ENCODE measurements at regions not wholly inside any gene's neighbourhood (a gene's known extent, or its start where the extent isn't known, plus 50 kb on each side); places are given as distances from the start of the nearest gene placed in this dataset.

DNA sequence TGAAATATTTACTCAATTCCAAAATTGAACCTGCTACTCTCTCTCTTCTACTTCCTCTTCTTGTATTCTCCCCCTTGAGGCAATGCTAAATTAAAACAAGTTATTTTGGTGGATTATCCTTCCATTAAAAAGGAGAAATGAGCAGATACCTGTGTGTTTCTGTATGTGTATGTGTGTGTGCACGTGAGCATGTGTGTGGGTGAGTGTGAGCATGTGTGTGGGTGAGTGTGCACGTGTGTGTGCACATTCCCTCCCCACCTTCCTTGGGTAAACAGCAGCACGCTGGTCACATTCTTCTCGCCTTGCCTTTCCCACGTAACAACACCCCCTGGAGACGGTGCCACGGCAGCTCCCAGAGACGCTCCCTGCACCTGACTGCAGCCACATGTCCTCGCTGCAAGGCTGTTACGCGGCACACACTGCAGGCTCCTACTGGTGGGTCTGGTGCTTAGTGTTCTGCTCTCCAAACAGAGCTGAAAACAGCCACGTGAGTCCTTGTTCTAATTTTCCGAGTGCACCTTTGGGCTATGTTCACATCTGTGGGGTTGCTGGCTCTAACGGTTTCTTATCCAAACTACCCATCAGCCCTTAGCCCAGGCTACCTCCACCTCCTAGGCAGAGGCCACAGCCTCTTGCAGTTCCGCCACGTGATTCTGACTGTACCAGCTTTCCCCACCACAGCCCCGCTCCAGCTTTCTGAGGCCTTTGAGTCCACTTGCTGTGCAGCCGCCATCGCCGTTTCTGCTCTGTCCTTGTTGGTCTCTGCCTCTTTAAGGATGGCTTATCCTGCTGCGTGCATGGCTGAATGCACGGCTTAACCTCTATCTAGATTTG, 123.4 kb downstream of the CTTN start:
- DNase-seq (ENCODE audit: low read depth), result no peak

DNA sequence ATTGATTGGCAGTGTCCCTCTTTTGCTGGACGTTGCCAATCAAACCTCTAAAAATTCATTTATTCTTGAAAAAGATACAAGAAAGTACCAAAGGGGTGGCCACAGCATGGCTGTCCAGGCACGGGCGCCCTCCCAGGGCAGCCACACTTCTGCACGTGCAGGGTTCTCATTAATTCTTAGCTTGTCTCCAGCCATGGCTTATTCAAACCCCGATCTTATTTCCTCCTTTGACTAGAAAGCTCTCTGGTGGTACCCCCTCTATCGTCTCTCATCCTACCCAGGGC, 123.9 kb downstream of the CTTN start:
- no peak for DNase-seq (ENCODE audit: low read depth)

- no peak for DNase-seq (ENCODE audit: low read depth)
Measured at GRCh38 chr11:70522593-70523311, 124.4 kb downstream of the CTTN start.

DNA sequence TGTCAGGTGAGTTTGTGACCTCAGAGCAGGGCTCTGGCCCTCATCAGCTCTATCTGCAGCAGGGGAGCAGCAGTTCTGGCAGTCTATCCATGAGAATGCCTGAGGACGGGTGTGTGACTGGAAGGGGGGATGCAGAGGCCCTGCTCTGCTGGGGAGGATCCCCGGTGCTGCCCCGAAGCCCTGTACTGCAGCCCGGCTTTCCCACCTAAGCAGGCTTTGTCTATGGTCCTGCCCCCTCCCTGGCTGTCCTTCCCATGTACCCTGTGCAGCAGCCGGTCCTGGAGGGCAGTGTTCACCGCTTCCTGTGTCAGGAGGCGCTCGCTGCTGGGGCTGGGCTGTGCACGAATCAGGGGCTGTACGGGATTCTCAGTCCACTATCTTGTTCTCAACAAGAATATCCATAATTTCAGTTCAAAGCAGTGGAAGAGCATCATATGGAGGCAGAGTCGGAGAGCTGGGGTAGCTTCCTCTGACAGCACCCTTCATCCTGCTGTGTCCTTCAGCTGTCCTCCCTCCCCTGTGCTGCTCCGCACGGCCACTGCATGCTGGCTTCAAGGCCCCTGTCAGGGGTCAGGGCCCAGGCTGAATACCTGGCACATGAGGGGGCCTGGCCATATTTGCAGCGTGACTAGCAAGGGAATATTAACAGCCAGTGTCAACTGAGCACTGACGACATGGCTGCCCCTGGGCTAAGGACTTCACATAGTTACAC, 125.2 kb downstream of the CTTN start:
- DNase-seq (ENCODE audit: low read depth), result no peak

DNA sequence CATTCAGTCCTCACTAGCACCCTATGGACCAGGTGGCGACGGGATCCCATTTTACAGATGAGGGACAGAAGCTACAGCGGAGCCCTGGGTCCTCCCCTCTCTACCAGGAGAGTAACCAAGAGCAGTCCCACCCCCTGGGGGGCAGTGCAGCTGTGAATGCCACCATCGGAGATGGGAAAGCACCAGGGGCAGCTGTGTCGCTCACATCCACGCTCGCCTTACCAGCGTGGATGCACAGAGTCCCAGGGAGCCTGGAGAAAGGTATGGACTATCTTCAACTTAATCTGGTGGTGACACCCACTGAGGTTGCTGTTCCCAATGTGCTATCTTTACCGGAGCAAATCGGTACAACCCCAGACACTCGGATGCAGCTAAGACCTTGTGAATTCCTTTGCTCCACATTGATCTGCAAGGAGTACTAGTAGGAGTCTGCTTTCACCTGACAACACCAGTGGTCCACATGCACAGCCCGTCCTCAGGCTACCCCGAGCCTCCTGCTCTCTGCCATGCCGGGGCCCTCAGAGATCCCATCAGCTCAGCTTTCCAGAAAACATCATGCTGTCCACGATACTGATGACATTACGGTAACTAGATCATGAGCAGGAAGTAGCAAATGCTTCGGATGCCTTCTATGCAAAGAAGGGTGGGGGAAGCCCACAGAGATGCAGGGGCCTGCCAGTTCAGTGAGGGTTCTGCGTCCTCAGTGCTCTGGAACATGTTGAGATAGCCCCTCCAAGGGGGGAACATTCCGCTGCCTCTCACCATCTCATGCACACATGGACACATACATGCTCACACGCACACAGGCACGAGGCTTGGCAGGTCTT, 126.0 kb downstream of the CTTN start:
- no peak for DNase-seq (ENCODE audit: low read depth)

GRCh38 chr11:70525006-70525405, 126.7 kb downstream of the CTTN start:
- no peak for DNase-seq (ENCODE audit: low read depth)

DNA sequence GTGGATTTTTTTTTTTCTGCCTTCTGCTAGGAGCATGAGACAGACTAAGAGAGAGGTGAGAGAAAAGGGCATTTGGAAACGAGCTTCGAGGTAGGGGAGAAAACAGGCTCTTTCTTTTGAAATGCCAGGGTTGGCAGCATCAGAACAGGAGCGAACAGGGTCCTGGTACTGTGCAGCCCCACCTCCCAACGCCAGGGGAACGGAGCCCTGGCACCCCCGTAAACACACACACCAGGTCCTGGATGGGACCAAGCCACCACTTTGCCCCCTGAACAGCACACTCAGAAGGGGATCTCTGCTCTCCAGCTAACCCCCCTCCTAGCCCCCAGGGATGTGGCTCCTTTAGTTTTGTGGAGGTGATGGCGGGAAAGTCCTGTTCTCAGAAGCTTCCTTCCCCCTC, 127.1 kb downstream of the CTTN start:
- no peak for DNase-seq (ENCODE audit: low read depth)

DNA sequence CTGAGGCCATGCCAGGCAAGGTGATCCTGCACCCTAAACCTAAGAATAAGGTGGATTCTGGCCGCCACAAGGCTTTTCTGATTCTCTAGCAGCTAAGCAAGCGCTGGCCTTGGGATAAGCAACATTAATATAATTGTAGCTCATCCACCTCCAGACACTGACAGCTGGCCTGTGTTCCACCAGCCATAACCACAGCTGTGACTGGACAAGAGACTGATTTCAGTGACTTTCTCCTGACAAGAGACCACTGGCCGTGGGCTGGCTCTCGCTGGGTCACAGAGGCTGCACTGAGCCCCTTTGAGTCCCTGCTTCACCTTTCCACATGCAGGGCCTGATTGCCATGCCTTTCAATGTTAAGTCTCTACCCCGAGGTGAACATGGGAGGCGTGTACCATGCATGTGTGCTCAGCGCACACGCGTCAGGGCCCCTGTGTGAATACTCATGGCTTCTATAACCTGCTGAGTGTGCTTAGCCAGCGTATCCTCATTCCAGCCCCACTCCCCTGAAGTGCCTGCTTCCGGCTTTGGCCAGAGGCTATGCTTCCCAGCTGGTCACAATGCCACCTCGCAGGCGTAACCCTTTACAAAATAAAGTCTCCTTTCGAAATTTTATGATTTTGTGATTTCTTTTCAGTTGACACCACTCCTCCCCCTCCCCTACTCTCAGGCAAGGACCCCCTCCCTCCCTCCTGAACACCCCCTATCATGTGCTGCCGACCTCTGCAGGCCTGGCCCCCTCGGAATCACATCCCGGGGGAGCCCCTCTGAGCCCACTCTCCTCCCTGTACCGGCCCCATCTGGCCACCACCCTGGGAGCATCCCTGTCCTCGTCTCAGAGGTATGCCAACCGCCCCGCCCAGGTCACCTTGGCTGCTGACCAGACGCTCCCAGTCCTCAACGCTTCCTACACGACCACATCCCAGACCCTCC, 128.1 kb downstream of the CTTN start:
- DNase-seq (ENCODE audit: low read depth), result no peak

DNA sequence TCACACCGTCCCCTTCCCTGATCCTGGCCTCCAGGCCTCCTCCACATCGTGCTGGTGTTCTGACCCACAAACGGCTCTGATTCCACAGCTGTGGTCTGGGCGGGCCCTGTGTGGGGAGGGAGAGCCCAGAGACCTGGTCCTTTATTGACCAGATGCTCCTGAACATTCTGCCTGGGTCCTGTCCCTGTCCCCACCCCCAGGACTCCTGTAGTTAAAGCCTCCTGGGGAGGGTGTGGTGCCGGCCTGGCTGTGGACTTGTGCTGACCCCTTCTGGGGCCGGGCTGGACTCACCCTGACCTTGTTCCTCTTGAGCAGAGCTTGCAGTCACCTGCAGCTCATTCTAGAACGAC, 128.7 kb downstream of the CTTN start:
- DNase-seq (ENCODE audit: low read depth), result no peak

- no peak for DNase-seq (ENCODE audit: low read depth)
Measured at GRCh38 chr11:70527429-70528045, 129.2 kb downstream of the CTTN start.

DNA sequence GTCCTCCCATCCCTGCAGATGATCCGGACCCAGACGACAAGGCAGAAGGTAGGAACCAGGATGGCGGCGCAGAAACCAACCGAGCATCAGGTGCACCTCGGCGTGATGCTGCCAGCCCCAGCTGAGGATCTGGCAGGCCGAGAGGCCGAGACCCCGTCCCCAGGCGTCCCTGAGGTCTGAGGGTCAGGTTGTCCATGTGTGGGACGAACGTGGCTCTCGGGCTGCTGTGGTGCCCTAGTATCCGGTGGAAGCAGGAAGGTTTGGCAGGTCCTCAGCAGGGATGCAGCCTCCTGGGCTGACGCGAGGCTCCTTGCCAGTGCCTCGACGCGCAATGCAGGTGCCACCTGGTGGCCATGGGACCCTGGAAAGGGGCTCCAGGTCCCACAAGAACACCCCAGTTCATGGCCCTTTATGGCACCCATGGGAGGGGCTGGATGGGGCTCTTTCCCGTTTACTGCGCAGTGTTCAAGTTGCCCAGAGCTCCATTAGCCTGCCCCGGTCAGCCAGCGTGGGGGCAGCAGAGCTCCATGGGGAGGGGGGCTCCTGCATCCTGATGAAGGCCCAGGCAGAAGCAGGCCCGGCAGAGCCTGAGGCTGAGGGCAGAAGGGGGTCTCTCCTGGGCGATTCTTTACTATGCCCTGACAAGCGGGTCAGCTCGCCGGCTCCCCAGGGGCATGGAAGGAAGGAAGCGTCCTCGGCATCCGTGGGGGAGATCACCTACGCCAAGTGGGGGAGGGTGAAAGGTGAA, 129.9 kb downstream of the CTTN start:
- DNase-seq (ENCODE audit: low read depth), result no peak

GRCh38 chr11:70528794-70529580, 130.7 kb downstream of the CTTN start:
- DNase-seq (ENCODE audit: low read depth), result no peak

DNA sequence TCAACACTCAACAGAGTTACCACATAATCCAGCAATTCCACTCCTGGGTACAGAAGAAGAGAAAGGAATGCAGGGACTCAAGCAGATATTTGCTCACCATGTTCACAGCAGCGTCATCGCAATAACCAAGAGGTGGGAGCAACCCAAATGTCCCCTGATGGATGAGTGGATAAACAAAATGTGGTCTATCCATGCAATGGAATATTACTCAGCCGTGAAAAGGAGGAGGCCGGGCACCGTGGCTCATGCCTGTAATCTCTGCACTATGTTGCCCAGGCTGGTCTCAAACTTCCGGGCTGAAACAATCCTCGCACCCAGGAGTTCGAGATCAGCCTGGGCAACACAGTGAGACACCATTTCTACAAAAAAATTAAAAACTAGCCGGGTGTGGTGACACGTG, 131.7 kb downstream of the CTTN start:
- DNase-seq (ENCODE audit: low read depth), result no peak

DNA sequence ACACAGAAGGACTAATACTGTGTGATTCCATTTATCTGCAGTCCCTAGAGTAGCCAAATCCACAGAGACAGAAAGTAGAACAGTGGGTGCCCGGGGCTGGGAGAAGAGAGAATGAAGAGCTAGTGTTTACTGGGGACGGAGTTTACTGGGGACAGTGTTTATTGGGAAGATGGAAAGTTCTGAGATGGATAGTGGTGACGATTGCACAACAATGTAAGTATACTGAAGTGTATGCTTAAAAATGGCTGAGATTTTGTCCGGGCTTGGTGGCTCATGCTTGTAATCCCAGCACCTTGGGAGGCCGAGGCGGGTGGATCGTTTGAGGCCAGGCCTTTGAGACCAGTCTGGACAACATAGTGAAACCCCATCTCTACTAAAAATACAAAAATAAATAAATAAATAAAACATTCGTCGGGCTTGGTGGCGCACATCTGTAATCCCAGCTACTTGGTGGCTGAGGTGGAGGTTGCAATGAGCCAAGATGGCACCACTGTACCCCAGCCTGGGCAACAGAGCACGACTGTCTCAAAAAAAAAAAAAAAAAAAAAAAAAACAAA, 132.4 kb downstream of the CTTN start:
- no peak for DNase-seq (ENCODE audit: low read depth)

DNA sequence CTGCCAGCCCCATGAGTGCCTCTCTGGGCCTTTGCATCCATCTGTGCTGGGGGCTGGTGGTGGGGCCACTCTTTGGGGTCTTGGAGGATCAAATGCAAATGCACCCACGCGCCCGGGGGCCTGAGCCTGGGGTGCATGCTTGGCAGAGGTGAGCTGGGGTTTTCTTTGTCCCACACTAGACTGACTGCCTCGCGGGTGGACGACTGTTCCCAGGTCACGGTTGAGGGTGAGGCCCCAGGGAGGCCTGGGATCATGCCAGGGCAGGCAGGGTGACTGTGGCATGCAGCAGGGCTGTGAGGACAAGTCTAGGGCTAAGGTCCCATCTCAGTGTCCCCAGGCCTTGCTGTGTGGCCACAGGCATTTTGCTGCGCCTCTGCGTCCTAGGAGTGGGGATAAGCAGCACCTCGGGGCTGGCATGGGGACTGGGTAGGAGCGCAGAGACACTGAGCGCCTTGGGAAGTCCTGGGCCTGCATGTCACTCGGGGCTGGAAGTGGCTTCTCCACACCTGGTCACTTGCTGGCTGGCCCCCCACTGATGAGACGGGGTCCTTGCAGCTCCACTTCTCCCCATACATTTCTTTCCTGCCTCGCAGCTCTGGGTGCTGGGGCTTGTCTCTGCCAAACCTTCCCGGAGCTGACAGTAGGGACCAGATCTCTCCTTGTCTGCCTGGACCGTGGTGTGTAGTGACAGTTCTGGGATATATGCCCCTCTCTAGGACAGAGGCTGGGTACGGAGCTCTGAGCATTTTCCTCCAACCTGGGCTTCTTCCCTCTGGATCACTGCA, 133.1 kb downstream of the CTTN start:
- DNase-seq (ENCODE audit: low read depth), result no peak

- no peak for DNase-seq (ENCODE audit: low read depth)
Measured at GRCh38 chr11:70532066-70532440, 133.7 kb downstream of the CTTN start.

DNA sequence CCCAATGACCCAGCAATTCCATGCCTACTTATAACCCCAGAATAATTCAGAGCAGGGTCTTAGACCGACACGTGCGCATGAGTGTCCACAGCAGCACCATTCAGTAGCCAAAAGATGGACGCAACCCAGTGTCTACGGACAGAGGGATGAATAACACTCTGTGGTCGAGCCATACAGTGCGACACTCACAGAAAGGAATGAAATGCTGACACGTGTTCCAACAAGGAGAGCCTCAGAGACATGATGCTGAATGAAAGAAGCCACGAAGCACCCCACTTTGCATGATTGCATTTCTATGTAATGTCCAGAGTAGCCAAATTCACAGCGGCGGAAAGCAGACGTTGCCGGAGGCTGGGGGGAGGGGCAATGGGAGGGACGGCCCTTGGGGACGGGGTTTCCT, 134.4 kb downstream of the CTTN start:
- DNase-seq (ENCODE audit: low read depth), result no peak

Data from fibroblast of gingiva (primary cell).